HEK293T (cell line): ENCODE measurements at regions not wholly inside any gene's neighbourhood (a gene's known extent, or its start where the extent isn't known, plus 50 kb on each side); places are given as distances from the start of the nearest gene placed in this dataset.

ENCODE experiments used
- BHLHE40 ChIP-seq: fragments of 450-650 bp; IDR thresholded peaks from 2 replicates; pipeline ENCODE4 v1.6.1; 2016; ENCODE audit warnings: mild to moderate bottlenecking, moderate library complexity, borderline replicate concordance
- FOXA1 ChIP-seq: fragments of 450-650 bp; IDR thresholded peaks from 2 replicates; pipeline ENCODE4 v1.6.1; 2016; ENCODE audit warnings: mild to moderate bottlenecking
- FOXM1 ChIP-seq: fragments of 450-650 bp; IDR thresholded peaks from 2 replicates; pipeline ENCODE4 v1.6.1; 2017; ENCODE audit warnings: mild to moderate bottlenecking, borderline replicate concordance
- HDGF ChIP-seq: fragments of 450-650 bp; IDR thresholded peaks from 2 replicates; pipeline ENCODE4 v1.6.1; 2017; ENCODE audit warnings: antibody characterized with exemption, borderline replicate concordance
- PKNOX1 ChIP-seq: fragments of 450-650 bp; IDR thresholded peaks from 2 replicates; pipeline ENCODE4 v1.6.1; 2016
- SP1 ChIP-seq: fragments of 450-650 bp; IDR thresholded peaks from 2 replicates; pipeline ENCODE4 v1.6.1; 2017
- ZNF384 ChIP-seq: fragments of 450-650 bp; IDR thresholded peaks from 2 replicates; pipeline ENCODE4 v1.6.1; 2016

GRCh38 chr1:189510827-189511226, 966.8 kb downstream of the BRINP3 start:
- TF ChIP-seq SP1 (no peak), BHLHE40 (no peak), FOXA1 (no peak), PKNOX1 (no peak), HDGF (no peak), ZNF384 (no peak), FOXM1 (no peak)
